Cortex of kidney (tissue), 1 donor: ENCODE measurements at regions not wholly inside any gene's neighbourhood (a gene's known extent, or its start where the extent isn't known, plus 50 kb on each side); places are given as distances from the start of the nearest gene placed in this dataset.
"Not testable (repeated sequence)": the region's sequence is repeated elsewhere in the genome, so short reads cannot be mapped to it uniquely, and the experiment has no call there.

Experiments used
- DNase-seq: peaks from one replicate; lab custom pipeline; 2025; lab: John Stamatoyannopoulos, UW

DNA sequence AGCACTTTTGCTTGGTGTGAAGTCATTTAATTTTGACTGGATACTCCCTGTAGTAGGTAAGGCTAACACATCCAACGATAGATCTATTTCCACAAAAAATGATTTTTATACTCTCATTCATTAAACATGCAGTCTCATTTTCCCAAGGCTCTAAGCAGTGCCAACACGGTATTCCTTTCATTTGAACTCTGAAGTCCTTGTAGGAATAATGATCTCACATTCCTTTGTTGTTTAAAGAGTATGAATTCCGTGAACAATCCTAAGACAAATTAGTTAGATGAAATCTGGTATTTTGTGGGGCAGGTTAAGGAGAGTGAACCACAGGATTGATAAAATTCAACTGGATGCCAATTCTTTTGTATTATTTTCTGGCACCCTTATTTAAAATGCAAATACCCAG lies 66.6 kb downstream of the LACC1 start:
- no peak for DNase-seq

GRCh38 chr13:43947897-43948458 lies 68.3 kb downstream of the LACC1 start:
- no peak for DNase-seq

GRCh38 chr13:43953370-43953769 lies 73.7 kb downstream of the LACC1 start:
- DNase-seq, result no peak

GRCh38 chr13:43956975-43957374 lies 77.3 kb downstream of the LACC1 start:
- DNase-seq, result not testable (repeated sequence)

DNA sequence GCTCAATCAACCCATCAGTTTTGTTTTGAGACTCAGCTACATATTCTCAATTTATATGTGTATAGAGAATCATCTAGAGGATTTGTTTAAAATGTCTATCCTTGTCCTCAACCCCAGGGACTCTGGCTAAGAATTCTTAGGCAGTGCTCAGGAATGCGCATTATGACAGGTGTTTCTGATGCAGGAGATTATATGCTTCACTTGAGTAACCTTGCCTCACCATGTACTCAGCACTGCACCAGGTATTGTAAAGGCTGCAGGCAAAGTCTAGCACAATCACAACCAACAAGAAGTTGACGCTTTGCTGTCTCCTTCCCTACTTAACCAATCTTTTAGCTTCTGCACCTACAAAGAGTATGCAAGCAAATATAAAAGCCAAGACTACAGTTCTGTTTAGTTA lies 79.6 kb downstream of the LACC1 start:
- DNase-seq, result no peak

- no peak for DNase-seq
These were observed 82.2 kb downstream of the LACC1 start for GRCh38 chr13:43961909-43962308.

DNA sequence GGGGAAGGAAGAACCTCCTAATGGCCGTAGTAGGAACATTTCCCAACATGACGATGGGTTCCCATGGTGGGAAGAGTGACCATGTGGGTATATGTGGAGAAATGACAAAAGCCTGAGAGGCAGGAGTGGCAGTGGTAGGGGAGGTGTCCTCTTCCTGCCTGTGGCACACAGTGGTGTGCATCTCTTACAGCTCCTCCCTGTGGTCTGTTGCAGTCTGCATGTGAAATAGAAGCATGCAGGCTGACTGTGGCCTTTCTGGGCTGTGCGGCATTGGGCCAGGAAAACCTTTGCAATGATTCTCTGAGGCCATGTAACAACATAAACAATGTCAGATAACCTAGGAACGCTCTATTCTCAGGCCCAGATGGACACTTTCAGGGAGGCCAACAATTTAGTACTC lies 84.0 kb downstream of the LACC1 start:
- DNase-seq, result no peak

- DNase-seq, result no peak
These were observed 85.2 kb downstream of the LACC1 start for GRCh38 chr13:43964698-43965458.

GRCh38 chr13:43965459-43965845 lies 85.7 kb downstream of the LACC1 start:
- DNase-seq, result no peak

GRCh38 chr13:43968251-43968942 lies 88.7 kb downstream of the LACC1 start:
- DNase-seq, result not testable (repeated sequence)

DNA sequence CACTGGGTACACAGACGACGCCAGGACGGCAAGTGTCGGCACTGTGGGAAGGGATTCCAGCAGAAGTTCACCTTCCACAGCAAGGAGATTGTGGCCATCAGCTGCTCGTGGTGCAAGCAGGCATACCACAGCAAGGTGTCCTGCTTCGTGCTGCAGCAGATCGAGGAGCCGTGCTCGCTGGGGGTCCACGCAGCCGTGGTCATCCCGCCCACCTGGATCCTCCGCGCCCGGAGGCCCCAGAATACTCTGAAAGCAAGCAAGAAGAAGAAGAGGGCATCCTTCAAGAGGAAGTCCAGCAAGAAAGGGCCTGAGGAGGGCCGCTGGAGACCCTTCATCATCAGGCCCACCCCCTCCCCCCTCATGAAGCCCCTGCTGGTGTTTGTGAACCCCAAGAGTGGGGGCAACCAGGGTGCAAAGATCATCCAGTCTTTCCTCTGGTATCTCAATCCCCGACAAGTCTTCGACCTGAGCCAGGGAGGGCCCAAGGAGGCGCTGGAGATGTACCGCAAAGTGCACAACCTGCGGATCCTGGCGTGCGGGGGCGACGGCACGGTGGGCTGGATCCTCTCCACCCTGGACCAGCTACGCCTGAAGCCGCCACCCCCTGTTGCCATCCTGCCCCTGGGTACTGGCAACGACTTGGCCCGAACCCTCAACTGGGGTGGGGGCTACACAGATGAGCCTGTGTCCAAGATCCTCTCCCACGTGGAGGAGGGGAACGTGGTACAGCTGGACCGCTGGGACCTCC lies 89.4 kb downstream of the LACC1 start:
- not testable (repeated sequence) for DNase-seq

GRCh38 chr13:43969919-43970318 lies 90.2 kb downstream of the LACC1 start:
- DNase-seq, result not testable (repeated sequence)

- DNase-seq, result not testable (repeated sequence)
These were observed 91.0 kb downstream of the LACC1 start for GRCh38 chr13:43970520-43971242.

GRCh38 chr13:43971324-43971723 lies 91.6 kb downstream of the LACC1 start:
- DNase-seq, result not testable (repeated sequence)

- no peak for DNase-seq
These were observed 98.2 kb downstream of the LACC1 start for GRCh38 chr13:43977911-43978310.

GRCh38 chr13:43978688-43979087 lies 99.0 kb downstream of the LACC1 start:
- no peak for DNase-seq

DNA sequence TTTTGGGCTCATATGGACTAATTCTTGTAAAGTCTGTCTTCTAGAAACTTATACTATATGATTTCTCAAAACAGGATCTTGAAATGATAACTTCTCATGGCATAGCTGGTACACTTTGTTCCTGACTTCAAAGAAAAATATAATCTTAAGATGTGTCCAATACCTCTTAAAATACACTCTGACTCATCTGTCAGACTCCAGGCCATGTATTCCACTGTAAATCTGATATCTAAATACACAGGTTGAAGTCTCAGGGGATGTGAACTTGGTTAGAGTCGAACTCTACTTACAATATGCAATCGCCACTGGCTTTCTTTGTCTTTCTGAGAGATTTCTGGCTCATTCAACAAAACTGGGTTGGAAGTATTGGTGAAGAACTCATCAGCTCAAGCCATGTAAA lies 99.8 kb downstream of the LACC1 start:
- DNase-seq, result no peak

DNA sequence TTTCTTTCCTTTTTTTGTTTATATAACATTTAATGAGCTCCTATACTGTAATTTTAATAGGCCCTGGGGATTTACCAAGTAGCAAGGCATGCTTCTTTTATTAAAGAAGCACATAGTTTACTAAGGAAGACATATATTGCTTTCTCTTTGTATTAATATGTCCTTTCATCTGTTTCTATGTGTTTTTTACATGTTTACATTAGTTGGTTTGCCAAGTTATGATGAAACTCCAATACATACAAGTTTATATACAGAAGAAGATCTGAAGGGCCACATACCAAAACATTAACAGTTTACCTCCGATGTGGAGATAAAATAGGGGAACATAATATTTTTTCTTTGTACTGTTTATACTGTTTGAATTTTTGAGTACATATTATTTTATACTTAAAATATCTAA lies 100.9 kb downstream of the LACC1 start:
- DNase-seq, result no peak

GRCh38 chr13:43981091-43981490 lies 101.4 kb downstream of the LACC1 start:
- DNase-seq, result no peak

GRCh38 chr13:43981512-43982301 lies 102.0 kb downstream of the LACC1 start:
- no peak for DNase-seq

- DNase-seq, result no peak
These were observed 103.7 kb downstream of the LACC1 start for GRCh38 chr13:43983373-43983772.
